SJSA1 (cell line): ENCODE measurements at regions not wholly inside any gene's neighbourhood (a gene's known extent, or its start where the extent isn't known, plus 50 kb on each side); places are given as distances from the start of the nearest gene placed in this dataset.
"Not testable (repeated sequence)": the region's sequence is repeated elsewhere in the genome, so short reads cannot be mapped to it uniquely, and the experiment has no call there.

ENCODE experiments used
- DNase-seq, 2 experiments: peaks; one replicate each; pipeline ENCODE4 v3.0.0-alpha.2; 2015 to 2020; ENCODE audit warnings: low spot score in 2 of 2, low read depth in 1 of 2
- H3K27ac ChIP-seq: fragments of 250-450 bp; sonication (Bioruptor Pico); 2 replicates; pipeline ENCODE4 v1.5.1; 2020; ENCODE audit warnings: mild to moderate bottlenecking, moderate library complexity
- H3K27me3 ChIP-seq: fragments of 250-450 bp; sonication (Bioruptor Pico); replicated peaks from 2 replicates; pipeline ENCODE4 v1.5.1; 2020; ENCODE audit warnings: mild to moderate bottlenecking, moderate library complexity
- H3K36me3 ChIP-seq: fragments of 250-450 bp; sonication (Bioruptor Pico); 2 replicates; pipeline ENCODE4 v1.5.1; 2020; ENCODE audit warnings: mild to moderate bottlenecking
- H3K4me1 ChIP-seq: fragments of 250-450 bp; sonication (Bioruptor Pico); replicated peaks from 2 replicates; pipeline ENCODE4 v1.6.1; 2021; ENCODE audit warnings: mild to moderate bottlenecking
- H3K4me3 ChIP-seq: fragments of 250-450 bp; sonication (Bioruptor Pico); 2 replicates; pipeline ENCODE4 v1.5.1; 2020; ENCODE audit warnings: mild to moderate bottlenecking
- H3K9me3 ChIP-seq: fragments of 250-450 bp; sonication (Bioruptor Pico); replicated peaks from 2 replicates; pipeline ENCODE4 v1.5.1; 2020; ENCODE audit warnings: mild to moderate bottlenecking

DNA sequence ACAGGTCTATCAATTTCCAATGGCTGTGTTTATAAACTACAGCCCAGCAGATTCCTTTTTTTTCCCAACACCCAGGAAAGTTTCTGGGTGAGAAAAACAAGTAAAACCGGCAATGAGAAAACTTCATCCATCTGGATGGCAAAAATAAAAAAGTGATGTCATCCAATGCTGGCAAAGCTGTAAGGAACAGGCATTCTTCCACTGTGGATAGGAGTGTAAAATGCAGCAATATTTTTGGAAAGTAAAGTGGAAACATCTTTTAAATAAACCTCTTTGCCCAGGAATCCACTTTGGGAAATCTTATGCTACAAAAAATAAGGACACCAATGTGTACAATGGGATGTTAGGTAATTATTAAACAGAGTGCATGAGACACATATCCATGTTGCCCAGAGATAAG lies 102.1 kb upstream of the NT5E start:
- H3K4me3 ChIP-seq = no peak overlapping the region
- DNase-seq = no peak
- no peaks in the 10 kb centered on the region; the same call in 1 of the 2 replicates for H3K4me1 ChIP-seq
- no peaks in the 10 kb centered on the region for H3K36me3 ChIP-seq
- no peak overlapping the region for H3K27ac ChIP-seq
- H3K27me3 ChIP-seq = no peaks in the 10 kb centered on the region
- H3K9me3 ChIP-seq = no peaks in the 10 kb centered on the region

DNA sequence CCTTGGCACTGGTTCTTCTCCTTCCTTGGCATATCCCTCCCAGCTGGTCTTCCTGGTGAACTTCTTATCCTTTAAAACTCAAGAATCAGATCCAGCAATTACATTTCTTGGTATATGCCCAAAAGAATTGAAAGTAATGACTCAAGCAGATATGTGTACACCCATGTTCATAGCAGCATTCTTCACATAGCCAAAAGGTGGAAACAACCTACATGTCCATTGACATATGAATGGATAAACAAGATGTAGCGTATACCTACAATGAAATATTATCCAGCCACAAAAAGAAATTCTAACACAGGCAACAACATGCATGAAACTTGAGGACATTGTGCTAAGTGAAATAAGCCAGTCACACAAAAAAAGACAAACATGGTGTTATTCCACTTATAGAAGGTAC lies 103.7 kb upstream of the NT5E start:
- no peaks in the 10 kb centered on the region; the same call in 1 of the 2 replicates for H3K4me1 ChIP-seq
- H3K4me3 ChIP-seq = no peak overlapping the region
- H3K9me3 ChIP-seq = no peaks in the 10 kb centered on the region
- no peaks in the 10 kb centered on the region for H3K27me3 ChIP-seq
- H3K27ac ChIP-seq = no peak overlapping the region
- DNase-seq = no peak
- H3K36me3 ChIP-seq = no peaks in the 10 kb centered on the region

DNA sequence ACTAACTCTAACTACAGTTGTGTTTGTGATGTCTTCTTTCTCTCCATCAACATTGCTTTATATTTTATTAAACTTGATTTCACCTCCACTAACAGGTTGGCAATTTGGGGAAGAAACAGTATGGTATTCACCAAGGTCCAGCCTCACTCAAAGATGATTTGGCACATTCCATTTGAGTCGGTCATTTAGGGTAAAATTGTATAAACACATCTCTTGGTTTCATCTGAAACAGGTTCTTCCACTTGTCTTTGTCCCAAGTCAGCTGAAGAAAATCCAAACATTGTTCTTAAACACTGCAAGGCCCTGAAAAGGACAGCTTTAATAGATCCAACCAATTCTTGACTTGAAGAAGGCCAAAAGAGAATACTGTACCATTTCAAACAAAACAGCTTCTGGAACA lies 104.9 kb upstream of the NT5E start:
- Histone ChIP-seq H3K27me3 (no peaks in the 10 kb centered on the region), H3K9me3 (no peaks in the 10 kb centered on the region), H3K4me1 (no peaks in the 10 kb centered on the region; the same call in 1 of the 2 replicates), H3K4me3 (no peak overlapping the region), H3K27ac (no peak overlapping the region), H3K36me3 (no peaks in the 10 kb centered on the region)
- DNase-seq = no peak

DNA sequence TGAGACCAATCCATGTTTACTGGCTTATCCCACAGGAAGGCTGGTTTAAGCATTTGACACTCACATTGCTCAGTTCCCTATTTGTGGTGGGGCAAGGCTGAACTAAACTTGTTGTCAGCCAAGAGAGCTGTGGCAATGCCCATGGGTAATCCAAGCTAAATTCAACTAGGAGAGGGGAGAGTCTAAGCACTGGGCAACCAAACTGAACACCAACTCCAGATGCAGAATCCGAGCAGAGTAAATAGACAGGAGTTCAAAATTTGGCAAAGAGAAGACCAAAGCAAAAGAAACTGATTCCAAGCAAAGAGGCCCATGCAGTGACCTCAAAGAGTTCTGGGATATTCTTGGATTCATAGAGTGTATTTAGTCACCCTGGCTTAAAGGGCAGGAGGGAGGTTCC lies 106.5 kb upstream of the NT5E start:
- H3K27me3 ChIP-seq = no peaks in the 10 kb centered on the region
- H3K36me3 ChIP-seq = no peaks in the 10 kb centered on the region
- no peak for DNase-seq
- H3K4me1 ChIP-seq = no peaks in the 10 kb centered on the region; the same call in 1 of the 2 replicates
- H3K9me3 ChIP-seq = no peaks in the 10 kb centered on the region
- H3K4me3 ChIP-seq = no peak overlapping the region
- no peak overlapping the region for H3K27ac ChIP-seq

DNA sequence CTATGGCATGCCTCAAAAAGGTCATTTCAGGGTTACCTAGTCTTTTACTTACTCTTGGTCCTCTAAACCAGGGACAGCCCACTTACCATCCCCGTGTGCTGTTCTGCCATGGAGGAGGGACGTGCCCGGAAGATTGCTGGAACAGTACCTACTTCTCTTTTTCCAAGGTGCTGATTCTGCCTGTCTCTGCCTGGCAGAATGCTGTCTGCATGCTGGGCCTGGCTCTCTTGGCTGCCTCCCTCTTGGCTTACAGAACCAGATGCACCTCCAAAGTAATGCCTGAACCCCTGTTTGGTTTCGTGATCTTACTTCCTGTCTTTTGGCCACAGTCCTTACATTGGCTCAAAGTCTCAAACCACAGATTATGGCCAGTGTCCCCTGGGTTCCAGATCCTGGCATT lies 120.7 kb upstream of the NT5E start:
- H3K36me3 ChIP-seq = no peaks in the 10 kb centered on the region
- H3K9me3 ChIP-seq = no peaks in the 10 kb centered on the region
- H3K4me1 ChIP-seq = no peaks in the 10 kb centered on the region
- H3K4me3 ChIP-seq = no peak overlapping the region
- no peaks in the 10 kb centered on the region for H3K27me3 ChIP-seq
- no peak for DNase-seq
- H3K27ac ChIP-seq = no peak overlapping the region

DNA sequence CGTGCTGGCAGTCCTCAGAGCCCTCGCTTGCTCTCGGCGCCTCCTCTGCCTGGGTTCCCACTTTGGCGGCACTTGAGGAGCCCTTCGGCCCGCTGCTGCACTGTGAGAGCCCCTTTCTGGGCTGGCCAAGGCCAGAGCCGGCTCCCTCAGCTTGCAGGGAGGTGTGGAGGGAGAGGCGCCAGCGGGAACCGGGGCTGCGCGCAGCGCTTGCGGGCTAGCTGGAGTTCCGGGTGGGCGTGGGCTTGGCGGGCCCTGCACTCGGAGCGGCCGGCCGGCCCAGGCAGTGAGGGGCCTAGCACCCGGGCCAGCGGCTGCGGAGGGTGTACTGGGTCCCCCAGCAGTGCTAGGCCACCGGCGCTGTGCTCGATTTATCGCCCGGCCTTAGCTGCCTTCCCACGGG lies 124.1 kb upstream of the NT5E start:
- H3K36me3 ChIP-seq, H3K9me3 ChIP-seq, H3K27me3 ChIP-seq, H3K27ac ChIP-seq, DNase-seq, H3K4me3 ChIP-seq, H3K4me1 ChIP-seq: not testable (repeated sequence)

DNA sequence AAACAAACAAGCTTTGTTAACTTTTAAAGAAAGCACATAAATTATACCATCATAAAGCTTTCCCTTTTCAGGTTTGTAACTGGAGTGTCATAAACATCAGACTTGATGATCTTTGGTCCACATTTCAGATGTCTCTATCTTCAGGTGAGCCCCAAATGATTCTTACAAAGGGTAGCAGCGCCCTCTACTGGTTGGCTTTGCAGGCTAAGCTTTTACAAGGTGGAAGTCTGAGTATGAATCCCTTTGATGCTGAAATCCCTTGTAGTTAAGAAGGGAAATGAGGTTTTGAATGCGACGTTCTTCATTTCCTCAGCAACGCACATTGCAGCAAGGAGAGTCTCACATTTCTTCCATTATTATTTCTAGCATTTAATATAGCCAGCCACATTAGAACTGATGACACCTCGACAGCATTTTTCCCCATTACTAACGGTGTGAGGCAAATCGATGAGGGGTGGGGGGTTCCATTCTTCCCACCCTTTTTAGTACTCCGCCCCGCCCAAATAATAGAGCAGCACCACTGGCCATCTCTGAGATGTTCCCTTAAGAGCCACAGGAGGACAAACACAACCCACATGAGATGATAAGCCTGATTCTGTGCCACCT lies 126.3 kb upstream of the NT5E start:
- no peak overlapping the region for H3K4me3 ChIP-seq
- peak; percentile 71 to 87 for DNase-seq
- no peaks in the 10 kb centered on the region for H3K4me1 ChIP-seq
- H3K9me3 ChIP-seq = 0 out of 2 replicates have a peak, but pooled peaks cover under 1% of the 10 kb centered on the region
- no peaks in the 10 kb centered on the region for H3K36me3 ChIP-seq
- H3K27ac ChIP-seq = no peak overlapping the region
- H3K27me3 ChIP-seq = no peaks in the 10 kb centered on the region

DNA sequence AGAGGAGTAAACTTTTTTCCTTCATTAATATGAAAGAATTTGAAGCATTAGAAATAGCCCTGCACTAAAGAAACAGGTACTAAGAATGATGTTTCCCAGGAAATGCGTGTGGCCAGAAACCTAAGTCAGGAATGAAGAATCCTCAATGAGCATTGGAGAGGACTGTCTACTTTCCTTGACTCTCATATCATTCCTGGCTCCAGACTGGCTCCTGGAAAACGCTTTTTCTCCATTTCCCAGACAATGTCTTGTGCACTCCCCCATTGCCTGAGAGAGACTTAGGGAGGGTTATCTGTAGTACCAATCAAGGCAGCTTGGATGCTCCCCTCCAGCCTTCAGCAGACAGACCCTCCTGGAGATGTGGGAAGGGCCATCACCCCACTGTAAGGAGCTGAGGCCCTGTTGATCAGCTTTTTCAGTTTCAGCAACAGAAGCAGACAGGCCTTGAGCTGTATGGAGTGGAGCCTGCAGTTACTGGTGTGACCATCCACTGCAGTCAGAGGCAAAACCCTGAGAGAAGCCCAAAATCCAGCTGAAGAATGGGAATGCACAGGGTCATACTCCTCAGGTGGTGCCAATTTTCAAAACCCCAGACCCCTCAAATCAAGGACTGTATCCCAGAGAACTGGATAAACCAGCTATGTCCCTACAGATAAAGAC lies 127.3 kb upstream of the NT5E start:
- H3K27me3 ChIP-seq = no peaks in the 10 kb centered on the region
- H3K9me3 ChIP-seq = 0 out of 2 replicates have a peak, but pooled peaks cover 2% of the 10 kb centered on the region
- H3K36me3 ChIP-seq = no peaks in the 10 kb centered on the region
- H3K4me3 ChIP-seq = no peak overlapping the region
- no peak for DNase-seq
- H3K27ac ChIP-seq = no peak overlapping the region
- H3K4me1 ChIP-seq = no peaks in the 10 kb centered on the region

DNA sequence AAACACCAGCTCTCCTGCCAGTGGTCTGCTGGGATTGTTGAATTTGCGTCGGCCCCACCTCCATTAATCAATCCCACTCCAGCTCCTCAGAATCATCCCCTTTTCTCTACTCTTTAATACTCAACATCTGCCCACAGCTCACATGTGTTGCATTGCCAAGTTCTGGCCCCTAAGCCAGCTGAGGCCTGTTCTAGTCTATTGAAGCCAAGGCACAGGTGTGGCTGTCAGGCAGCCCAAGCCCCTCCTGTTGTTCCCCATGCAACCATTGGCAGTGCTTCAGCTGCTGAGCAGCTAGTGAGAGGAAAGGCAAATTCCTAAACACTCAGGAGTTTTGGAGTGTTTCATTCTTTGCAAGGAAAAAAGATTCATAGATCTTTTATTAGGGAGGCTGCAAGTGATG lies 128.0 kb upstream of the NT5E start:
- H3K27me3 ChIP-seq = no peaks in the 10 kb centered on the region
- DNase-seq = no peak
- H3K9me3 ChIP-seq = 0 out of 2 replicates have a peak, but pooled peaks cover 2% of the 10 kb centered on the region
- no peaks in the 10 kb centered on the region for H3K4me1 ChIP-seq
- H3K27ac ChIP-seq = no peak overlapping the region
- H3K36me3 ChIP-seq = no peaks in the 10 kb centered on the region
- H3K4me3 ChIP-seq = no peak overlapping the region

DNA sequence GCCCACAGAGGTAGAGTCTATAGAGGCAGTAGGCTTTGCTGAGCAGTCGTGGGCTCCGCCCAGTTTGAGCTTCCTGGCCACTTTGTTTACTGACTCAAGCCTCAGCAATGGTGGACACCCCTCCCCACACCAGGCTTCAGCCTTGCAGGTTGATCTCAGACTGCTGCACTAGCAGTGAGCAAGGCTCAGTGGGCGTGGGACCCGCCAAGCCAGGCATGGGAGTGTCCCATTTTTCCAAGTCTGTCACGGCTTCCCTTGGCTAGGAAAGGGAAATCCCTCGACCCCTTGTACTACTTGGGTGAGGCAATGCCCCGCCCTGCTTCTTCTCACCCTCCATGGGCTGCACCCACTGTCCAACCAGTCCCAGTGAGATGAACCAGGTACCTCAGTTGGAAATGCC lies 135.3 kb upstream of the NT5E start:
- no peaks in the 10 kb centered on the region for H3K36me3 ChIP-seq
- H3K4me3 ChIP-seq = no peak overlapping the region
- H3K4me1 ChIP-seq = no peaks in the 10 kb centered on the region
- H3K27me3 ChIP-seq = no peaks in the 10 kb centered on the region
- 0 out of 2 replicates have a peak, but pooled peaks cover 2% of the 10 kb centered on the region for H3K9me3 ChIP-seq
- no peak for DNase-seq
- no peak overlapping the region for H3K27ac ChIP-seq

DNA sequence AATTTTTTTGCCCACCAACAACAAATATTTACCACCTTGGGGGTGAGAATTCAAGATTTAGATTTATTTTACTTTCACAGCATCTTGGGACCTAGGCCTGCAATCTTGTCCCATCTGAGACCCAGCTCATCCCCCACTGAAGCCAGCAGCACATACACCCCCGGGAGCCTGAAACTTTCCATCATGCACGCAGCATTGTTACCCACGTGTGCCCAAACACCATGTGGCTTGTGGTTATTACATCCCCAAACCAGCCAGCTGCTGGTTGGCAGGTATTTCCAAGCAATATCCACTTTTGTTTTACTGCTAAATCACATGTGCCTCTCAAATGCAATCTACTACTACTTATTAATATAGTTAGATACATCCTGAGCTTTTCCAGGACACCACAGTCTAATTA lies 149.3 kb upstream of the NT5E start:
- H3K4me1 ChIP-seq = no peaks in the 10 kb centered on the region
- H3K4me3 ChIP-seq = no peak overlapping the region
- no peak for DNase-seq

DNA sequence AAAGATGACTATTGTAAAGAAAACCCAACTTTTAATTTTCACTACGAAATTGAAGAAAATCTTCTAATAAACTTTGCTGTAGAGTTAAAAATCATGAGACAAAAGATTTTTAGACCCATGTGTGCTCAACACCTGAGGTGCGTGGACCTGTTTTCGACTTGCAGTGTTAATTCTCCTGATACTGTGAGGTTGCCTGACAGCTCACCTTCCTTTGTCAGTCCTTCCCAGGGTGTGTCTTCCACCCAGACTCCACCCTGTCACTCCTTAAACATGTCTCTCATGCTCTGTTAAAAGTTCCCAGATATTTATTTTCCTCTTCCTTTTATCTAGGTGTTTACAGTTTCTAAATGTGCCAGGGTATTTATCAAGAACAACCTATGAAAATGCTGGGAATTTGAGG lies 151.3 kb upstream of the NT5E start:
- Histone ChIP-seq H3K4me3 (no peak overlapping the region), H3K36me3 (no peaks in the 10 kb centered on the region), H3K9me3 (no peaks in the 10 kb centered on the region), H3K27ac (no peak overlapping the region), H3K27me3 (no peaks in the 10 kb centered on the region), H3K4me1 (no peaks in the 10 kb centered on the region)
- no peak for DNase-seq

More for the DNA sequence above, 149.3 kb upstream of the NT5E start:
- H3K9me3 ChIP-seq = no peaks in the 10 kb centered on the region
- H3K36me3 ChIP-seq = no peaks in the 10 kb centered on the region
- no peak overlapping the region for H3K27ac ChIP-seq
- H3K27me3 ChIP-seq = no peaks in the 10 kb centered on the region

DNA sequence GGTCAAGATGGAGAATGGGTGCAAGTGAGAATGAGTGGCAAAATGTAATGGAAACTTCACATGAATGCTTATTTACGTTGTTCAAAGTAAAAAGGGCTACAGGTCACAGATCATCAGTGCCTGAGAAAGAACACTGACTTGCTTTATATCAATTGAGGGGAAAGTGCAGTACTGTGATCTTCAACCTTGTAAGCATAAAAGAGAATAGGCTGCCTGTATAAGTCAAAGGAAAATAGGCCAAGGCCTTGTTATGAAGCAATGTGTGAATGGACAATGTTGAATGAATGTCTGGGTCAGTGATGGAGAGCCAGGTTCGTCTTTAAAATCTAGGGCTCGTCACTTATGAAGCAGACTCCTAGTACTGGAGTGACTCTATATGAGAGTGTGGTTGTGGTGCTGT lies 158.6 kb upstream of the NT5E start:
- no peak for DNase-seq
- Histone ChIP-seq H3K36me3 (no peaks in the 10 kb centered on the region), H3K4me3 (no peak overlapping the region), H3K9me3 (no peaks in the 10 kb centered on the region), H3K27ac (no peak overlapping the region), H3K4me1 (no peaks in the 10 kb centered on the region), H3K27me3 (no peaks in the 10 kb centered on the region)

DNA sequence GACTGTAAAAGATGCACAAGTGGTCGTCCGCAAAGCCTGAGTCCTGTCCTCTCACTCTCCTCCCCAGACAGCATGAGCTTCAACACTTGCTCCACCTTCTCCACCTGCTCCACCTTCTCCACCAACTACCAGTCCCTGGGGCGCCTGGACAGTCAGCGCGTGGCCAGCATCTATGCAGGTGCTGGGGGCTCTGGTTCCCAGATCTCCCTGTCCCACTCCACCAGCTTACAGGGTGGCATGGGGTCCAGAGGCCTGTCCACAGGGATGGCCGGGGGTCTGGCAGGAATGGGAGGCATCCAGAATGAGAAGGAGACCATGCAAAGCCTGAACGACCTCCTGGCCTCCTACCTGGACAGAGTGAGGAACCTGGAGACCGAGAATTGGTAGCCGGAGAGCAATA lies 162.2 kb upstream of the NT5E start:
- no peak for DNase-seq
- Histone ChIP-seq H3K36me3 (no peaks in the 10 kb centered on the region), H3K4me3 (no peak overlapping the region), H3K27me3 (0 out of 2 replicates have a peak, but pooled peaks cover 3% of the 10 kb centered on the region), H3K4me1 (no peaks in the 10 kb centered on the region), H3K27ac (no peak overlapping the region), H3K9me3 (no peaks in the 10 kb centered on the region)
